ENCODE measurements at regions not wholly inside any gene's neighbourhood (a gene's known extent, or its start where the extent isn't known, plus 50 kb on each side); places are given as distances from the start of the nearest gene placed in this dataset.

DNA sequence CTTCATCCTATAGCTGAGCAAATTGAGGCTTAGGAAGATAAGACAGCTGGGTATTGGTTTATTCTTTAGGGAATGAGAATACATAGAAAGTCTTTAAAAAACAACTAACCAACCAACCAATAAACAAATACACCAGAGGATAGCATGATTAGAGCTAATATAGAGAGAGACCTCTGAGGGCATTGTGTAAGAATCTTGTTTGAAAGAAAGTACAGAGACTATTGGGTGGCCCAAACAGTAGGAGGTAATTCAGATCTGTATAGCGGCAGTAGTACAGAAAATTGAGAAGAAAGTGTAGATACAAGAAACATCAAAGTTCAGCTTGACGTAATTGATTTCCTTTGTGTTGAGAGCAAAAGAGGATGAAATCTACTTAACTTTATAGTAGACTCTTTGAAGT is 1951.0 kb upstream of the ADGRL3 start:
- no peak for TF ChIP-seq POLR2AphosphoS5 (IDR thresholded peaks at IDR 0.05; ENCODE audit: low read depth, low read length)
- no peak for TF ChIP-seq TAF1 (IDR thresholded peaks at IDR 0.05; ENCODE audit: borderline replicate concordance, insufficient read depth, low read length)
- TF ChIP-seq FOXP2 (optimal IDR thresholded peaks at IDR 0.05; ENCODE audit: borderline replicate concordance, extremely low read depth, extremely low read length, insufficient read depth), result no peak

DNA sequence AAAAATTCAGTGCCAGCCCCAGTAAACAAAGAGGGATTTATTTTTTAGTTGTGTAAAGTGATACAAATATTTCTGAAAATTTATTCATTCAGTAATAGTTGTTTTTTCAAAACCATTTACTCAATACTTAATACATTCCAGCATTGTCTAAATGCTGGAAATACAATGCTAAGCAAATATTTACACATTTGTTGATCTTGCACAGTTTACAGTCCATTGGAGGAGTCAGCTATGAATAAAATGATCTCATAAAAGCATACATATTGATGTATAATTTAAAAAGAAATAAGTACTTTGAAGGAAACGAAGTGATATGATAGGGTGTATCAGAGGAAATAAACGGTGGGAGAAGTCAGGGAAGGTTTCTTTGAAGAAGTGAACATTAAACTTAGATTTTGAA is 1942.1 kb upstream of the ADGRL3 start:
- no peak for TF ChIP-seq SIN3A (IDR thresholded peaks at IDR 0.05; ENCODE audit: borderline replicate concordance, insufficient read depth, low read length)
- no peak for TF ChIP-seq POLR2AphosphoS5 (IDR thresholded peaks at IDR 0.05; ENCODE audit: low read depth, low read length)
- TF ChIP-seq, protein P1, sequence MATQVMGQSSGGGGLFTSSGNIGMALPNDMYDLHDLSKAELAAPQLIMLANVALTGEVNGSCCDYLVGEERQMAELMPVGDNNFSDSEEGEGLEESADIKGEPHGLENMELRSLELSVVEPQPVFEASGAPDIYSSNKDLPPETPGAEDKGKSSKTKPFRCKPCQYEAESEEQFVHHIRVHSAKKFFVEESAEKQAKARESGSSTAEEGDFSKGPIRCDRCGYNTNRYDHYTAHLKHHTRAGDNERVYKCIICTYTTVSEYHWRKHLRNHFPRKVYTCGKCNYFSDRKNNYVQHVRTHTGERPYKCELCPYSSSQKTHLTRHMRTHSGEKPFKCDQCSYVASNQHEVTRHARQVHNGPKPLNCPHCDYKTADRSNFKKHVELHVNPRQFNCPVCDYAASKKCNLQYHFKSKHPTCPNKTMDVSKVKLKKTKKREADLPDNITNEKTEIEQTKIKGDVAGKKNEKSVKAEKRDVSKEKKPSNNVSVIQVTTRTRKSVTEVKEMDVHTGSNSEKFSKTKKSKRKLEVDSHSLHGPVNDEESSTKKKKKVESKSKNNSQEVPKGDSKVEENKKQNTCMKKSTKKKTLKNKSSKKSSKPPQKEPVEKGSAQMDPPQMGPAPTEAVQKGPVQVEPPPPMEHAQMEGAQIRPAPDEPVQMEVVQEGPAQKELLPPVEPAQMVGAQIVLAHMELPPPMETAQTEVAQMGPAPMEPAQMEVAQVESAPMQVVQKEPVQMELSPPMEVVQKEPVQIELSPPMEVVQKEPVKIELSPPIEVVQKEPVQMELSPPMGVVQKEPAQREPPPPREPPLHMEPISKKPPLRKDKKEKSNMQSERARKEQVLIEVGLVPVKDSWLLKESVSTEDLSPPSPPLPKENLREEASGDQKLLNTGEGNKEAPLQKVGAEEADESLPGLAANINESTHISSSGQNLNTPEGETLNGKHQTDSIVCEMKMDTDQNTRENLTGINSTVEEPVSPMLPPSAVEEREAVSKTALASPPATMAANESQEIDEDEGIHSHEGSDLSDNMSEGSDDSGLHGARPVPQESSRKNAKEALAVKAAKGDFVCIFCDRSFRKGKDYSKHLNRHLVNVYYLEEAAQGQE (IDR thresholded peaks at IDR 0.05; ENCODE audit: insufficient read depth in 1 of 2, low read depth in 2 of 2, low read length in 2 of 2), result no peak
- TF ChIP-seq TAF1 (IDR thresholded peaks at IDR 0.05; ENCODE audit: borderline replicate concordance, insufficient read depth, low read length), result no peak
- no peak for TF ChIP-seq FOXP2 (optimal IDR thresholded peaks at IDR 0.05; ENCODE audit: borderline replicate concordance, extremely low read depth, extremely low read length, insufficient read depth)

DNA sequence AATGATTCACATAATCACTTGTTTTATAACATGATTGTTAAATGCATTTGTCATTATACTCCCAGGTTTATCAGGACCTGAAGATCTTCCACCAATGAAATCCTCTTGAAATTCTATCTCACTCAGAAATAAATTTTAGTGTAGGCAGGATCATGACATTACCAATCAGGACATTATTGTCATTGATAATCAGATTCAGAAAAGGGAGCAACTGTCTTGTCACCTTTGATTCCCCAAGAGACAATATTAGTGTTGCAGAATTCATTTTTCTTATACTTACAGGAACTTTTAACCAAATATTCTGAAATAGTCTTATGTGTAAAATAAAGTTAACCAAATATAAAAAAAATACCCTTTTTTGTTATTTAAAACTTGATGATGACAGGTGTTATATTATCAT is 1892.5 kb upstream of the ADGRL3 start:
- TF ChIP-seq, protein P1 (IDR thresholded peaks at IDR 0.05; ENCODE audit: insufficient read depth in 1 of 2, low read depth in 2 of 2, low read length in 2 of 2), result no peak
- TF ChIP-seq TAF1 (IDR thresholded peaks at IDR 0.05; ENCODE audit: borderline replicate concordance, insufficient read depth, low read length) (no peak), FOXP2 (optimal IDR thresholded peaks at IDR 0.05; ENCODE audit: borderline replicate concordance, extremely low read depth, extremely low read length, insufficient read depth) (no peak), POLR2AphosphoS5 (IDR thresholded peaks at IDR 0.05; ENCODE audit: low read depth, low read length) (no peak), SIN3A (IDR thresholded peaks at IDR 0.05; ENCODE audit: borderline replicate concordance, insufficient read depth, low read length) (no peak)

DNA sequence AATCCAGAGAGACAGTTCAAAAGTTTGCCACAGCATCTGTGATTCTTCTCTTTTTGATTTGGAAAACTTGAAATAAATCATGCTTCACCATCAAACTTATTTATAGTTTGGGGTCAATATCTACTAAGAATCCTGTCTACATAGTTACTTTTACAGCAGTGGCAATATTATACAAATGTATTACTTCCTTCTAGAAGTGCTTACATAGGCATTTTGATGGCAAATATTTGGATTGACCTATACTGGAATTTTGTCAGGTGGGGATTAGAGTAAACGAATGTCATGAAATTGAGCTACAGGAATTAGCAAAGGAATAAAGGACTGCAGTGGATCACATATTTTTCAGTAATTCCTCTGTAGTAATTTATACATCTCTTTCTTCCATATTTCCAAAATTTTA is 1885.5 kb upstream of the ADGRL3 start:
- no peak for TF ChIP-seq SIN3A (IDR thresholded peaks at IDR 0.05; ENCODE audit: borderline replicate concordance, insufficient read depth, low read length)
- TF ChIP-seq, protein P1 (IDR thresholded peaks at IDR 0.05; ENCODE audit: insufficient read depth in 1 of 2, low read depth in 2 of 2, low read length in 2 of 2), result no peak

DNA sequence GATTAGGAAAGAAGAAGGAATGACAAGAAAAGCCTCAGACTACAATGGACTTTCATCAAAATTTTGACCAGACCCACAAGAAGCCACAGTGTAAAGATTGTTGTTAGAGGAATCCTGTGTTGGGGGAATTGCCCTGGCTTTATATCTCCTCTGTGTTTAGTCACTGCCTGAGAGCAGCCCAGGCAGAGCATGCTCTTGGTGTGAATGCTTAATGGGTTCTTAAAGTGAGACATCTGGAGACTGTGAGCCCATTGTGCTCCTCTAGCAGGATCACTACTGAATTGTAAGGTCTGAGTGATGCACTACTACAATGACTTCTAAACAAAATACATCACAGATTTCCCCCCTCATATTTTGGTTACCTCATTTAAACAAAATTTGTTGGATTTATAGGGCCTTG is 1860.5 kb upstream of the ADGRL3 start:
- TF ChIP-seq TAF1 (IDR thresholded peaks at IDR 0.05; ENCODE audit: borderline replicate concordance, insufficient read depth, low read length) (no peak), POLR2AphosphoS5 (IDR thresholded peaks at IDR 0.05; ENCODE audit: low read depth, low read length) (no peak), FOXP2 (optimal IDR thresholded peaks at IDR 0.05; ENCODE audit: borderline replicate concordance, extremely low read depth, extremely low read length, insufficient read depth) (no peak), SIN3A (IDR thresholded peaks at IDR 0.05; ENCODE audit: borderline replicate concordance, insufficient read depth, low read length) (no peak)
- TF ChIP-seq, protein P1 (IDR thresholded peaks at IDR 0.05; ENCODE audit: insufficient read depth in 1 of 2, low read depth in 2 of 2, low read length in 2 of 2), result no peak

Measured in PFSK-1 (cell line).